Natural killer cell (primary cell): ENCODE measurements at regions not wholly inside any gene's neighbourhood (a gene's known extent, or its start where the extent isn't known, plus 50 kb on each side); places are given as distances from the start of the nearest gene placed in this dataset.

Experiments used
- ATAC-seq, 3 donors: fragments of 150-1000 bp in 2 of 3; fragments of 200-7000 bp in 1 of 3; cut with Tn5 transposase; 1 replicate in 1 of 3; 2 replicates in 2 of 3; pipeline ENCODE4 v1.10.0; 2021; ENCODE audit warnings: mild to moderate bottlenecking in 2 of 3, moderate library complexity in 2 of 3
- DNase-seq, 2 donors: peaks; one replicate each; pipeline versions ENCODE4 v3.0.0 to v3.0.0-alpha.2; 2013 to 2021; ENCODE audit warnings: mixed read lengths in 1 of 2
- H3K27ac ChIP-seq: one replicate; pipeline ENCODE4 v1.5.1; 2013; ENCODE audit warnings: mild to moderate bottlenecking, low read length
- H3K27me3 ChIP-seq: one replicate; pipeline ENCODE4 v1.6.1; 2013; ENCODE audit warnings: low read length; ENCODE audit not compliant: control insufficient read depth, insufficient read depth
- H3K36me3 ChIP-seq: one replicate; pipeline ENCODE4 v1.6.1; 2013; ENCODE audit warnings: low read length; ENCODE audit not compliant: control insufficient read depth, insufficient read depth
- H3K4me1 ChIP-seq: one replicate; pipeline ENCODE4 v1.6.1; 2013; ENCODE audit warnings: low read length; ENCODE audit not compliant: control insufficient read depth, insufficient read depth
- H3K4me3 ChIP-seq: one replicate; pipeline ENCODE4 v1.5.1; 2013; ENCODE audit warnings: low read length
- H3K9me3 ChIP-seq: one replicate; pipeline ENCODE4 v1.6.1; 2013; ENCODE audit warnings: low read length; ENCODE audit not compliant: control insufficient read depth, insufficient read depth
- H3K27ac Mint-ChIP-seq, 2 donors: one replicate each; pipeline ENCODE4 v1.8.0; 2022; ENCODE audit warnings: mild to moderate bottlenecking in 2 of 2, mixed read lengths in 2 of 2, moderate library complexity in 1 of 2
- H3K27me3 Mint-ChIP-seq, 2 donors: one replicate each; pipeline ENCODE4 v1.8.0; 2022; ENCODE audit warnings: low read depth in 2 of 2, mixed read lengths in 2 of 2
- H3K36me3 Mint-ChIP-seq: one replicate; pipeline ENCODE4 v1.8.0; 2022; ENCODE audit warnings: mixed read lengths
- H3K4me1 Mint-ChIP-seq, 2 donors: one replicate each; pipeline ENCODE4 v1.8.0; 2022; ENCODE audit warnings: mixed read lengths in 2 of 2
- H3K4me3 Mint-ChIP-seq: one replicate; pipeline ENCODE4 v1.8.0; 2022; ENCODE audit warnings: mild to moderate bottlenecking, moderate library complexity, mixed read lengths
- H3K9me3 Mint-ChIP-seq, 2 donors: one replicate each; pipeline ENCODE4 v1.8.0; 2022; ENCODE audit warnings: mixed read lengths in 2 of 2
- CTCF ChIP-seq: fragments of 200-600 bp; IDR thresholded peaks from one replicate; pipeline ENCODE4 v1.8.0; 2022; ENCODE audit warnings: antibody characterized with exemption
- WGBS: methylation state at CpG from one replicate; pipeline ENCODE4 v1.1.7; 2013; ENCODE audit warnings: missing lambda C conversion rate; ENCODE audit not compliant: insufficient coverage; 5-methylcytosine and 5-hydroxymethylcytosine counted together
- intact Hi-C: fragments of 100-400 bp; cut with micrococcal nuclease; formaldehyde crosslinking; loops from one replicate; pipeline ENCODE4 v1.14.2; 2022

GRCh38 chr1:65694933-65695332, 97.8 kb upstream of the PDE4B start:
- H3K4me1 Mint-ChIP-seq = no peaks in the 10 kb centered on the region
- no peak for TF ChIP-seq CTCF
- no peaks in the 10 kb centered on the region for H3K27me3 Mint-ChIP-seq
- DNase-seq = no peak
- H3K4me3 ChIP-seq = no peak overlapping the region
- no peaks in the 10 kb centered on the region for H3K9me3 Mint-ChIP-seq
- no peak overlapping the region for H3K27ac ChIP-seq
- WGBS = 74% methylated on average over 2 of the region's 2 CpGs
- H3K9me3 ChIP-seq = no peaks in the 10 kb centered on the region
- H3K36me3 ChIP-seq = no peaks in the 10 kb centered on the region
- no peak for ATAC-seq
- H3K4me1 ChIP-seq = no peaks in the 10 kb centered on the region
- H3K4me3 Mint-ChIP-seq = no peak overlapping the region
- H3K36me3 Mint-ChIP-seq = no peaks in the 10 kb centered on the region
- H3K27me3 ChIP-seq = no peaks in the 10 kb centered on the region
- intact Hi-C loops = no loop called here
- H3K27ac Mint-ChIP-seq = no peak overlapping the region

GRCh38 chr1:65698590-65698989, 94.1 kb upstream of the PDE4B start:
- H3K9me3 Mint-ChIP-seq = no peaks in the 10 kb centered on the region
- no peaks in the 10 kb centered on the region for H3K4me1 ChIP-seq
- no peaks in the 10 kb centered on the region for H3K9me3 ChIP-seq
- H3K4me1 Mint-ChIP-seq = no peaks in the 10 kb centered on the region
- no peaks in the 10 kb centered on the region for H3K36me3 ChIP-seq
- no peaks in the 10 kb centered on the region for H3K27me3 ChIP-seq
- no peak overlapping the region for H3K4me3 Mint-ChIP-seq
- H3K36me3 Mint-ChIP-seq = no peaks in the 10 kb centered on the region
- H3K27ac ChIP-seq = no peak overlapping the region
- no peak for ATAC-seq
- WGBS = 86% methylated on average over 2 of the region's 2 CpGs
- no peak for TF ChIP-seq CTCF
- no peak overlapping the region for H3K27ac Mint-ChIP-seq
- no peak for DNase-seq
- peaks cover 3 to 14% of the 10 kb centered on the region in 2 donors for H3K27me3 Mint-ChIP-seq
- intact Hi-C loops = no loop called here
- H3K4me3 ChIP-seq = no peak overlapping the region

- Mint-ChIP-seq H3K9me3 (no peaks in the 10 kb centered on the region), H3K4me1 (no peaks in the 10 kb centered on the region), H3K4me3 (no peak overlapping the region), H3K27ac (no peak overlapping the region), H3K36me3 (no peaks in the 10 kb centered on the region), H3K27me3 (peaks cover 3 to 15% of the 10 kb centered on the region in 2 donors)
- no peak overlapping the region for H3K4me3 ChIP-seq
- H3K27ac ChIP-seq = no peak overlapping the region
- no peaks in the 10 kb centered on the region for H3K36me3 ChIP-seq
- no peaks in the 10 kb centered on the region for H3K27me3 ChIP-seq
- intact Hi-C loops = no loop called here
- no peak for TF ChIP-seq CTCF
- DNase-seq (no peak), ATAC-seq (no peak)
- no peaks in the 10 kb centered on the region for H3K4me1 ChIP-seq
- WGBS = 82% methylated on average over 2 of the region's 4 CpGs
- no peaks in the 10 kb centered on the region for H3K9me3 ChIP-seq
Observed at GRCh38 chr1:65703853-65704252, 88.8 kb upstream of the PDE4B start.

GRCh38 chr1:65704318-65704717, 88.4 kb upstream of the PDE4B start:
- Histone ChIP-seq H3K4me1 (no peaks in the 10 kb centered on the region), H3K27me3 (no peaks in the 10 kb centered on the region), H3K9me3 (no peaks in the 10 kb centered on the region), H3K4me3 (no peak overlapping the region), H3K27ac (no peak overlapping the region), H3K36me3 (no peaks in the 10 kb centered on the region)
- peaks cover 3 to 15% of the 10 kb centered on the region in 2 donors for H3K27me3 Mint-ChIP-seq
- no peaks in the 10 kb centered on the region for H3K9me3 Mint-ChIP-seq
- H3K27ac Mint-ChIP-seq = no peak overlapping the region
- intact Hi-C loops = no loop called here
- DNase-seq (no peak), ATAC-seq (no peak)
- H3K4me3 Mint-ChIP-seq = no peak overlapping the region
- 47% methylated on average over 1 of the region's 2 CpGs for WGBS
- no peaks in the 10 kb centered on the region for H3K4me1 Mint-ChIP-seq
- TF ChIP-seq CTCF = no peak
- H3K36me3 Mint-ChIP-seq = no peaks in the 10 kb centered on the region
